HG02973 (cell line): ENCODE measurements at regions not wholly inside any gene's neighbourhood (a gene's known extent, or its start where the extent isn't known, plus 50 kb on each side); places are given as distances from the start of the nearest gene placed in this dataset.

Experiments used
- ATAC-seq: cut with Tn5 transposase; IDR thresholded peaks from one replicate; pipeline ENCODE4 v1.9.1; 2021; ENCODE audit warnings: moderate library complexity; ENCODE audit not compliant: unreplicated experiment

- no peak for ATAC-seq
Observed at GRCh38 chr1:173128742-173129141, 78.0 kb upstream of the TNFSF18 start.

GRCh38 chr1:173127369-173128307 lies 76.9 kb upstream of the TNFSF18 start:
- no peak for ATAC-seq

- ATAC-seq, result no peak
Observed at GRCh38 chr1:173126421-173126820, 75.7 kb upstream of the TNFSF18 start.

- no peak for ATAC-seq
Observed at GRCh38 chr1:173122958-173123852, 72.5 kb upstream of the TNFSF18 start.

- ATAC-seq, result no peak
Observed at GRCh38 chr1:173122344-173122935, 71.7 kb upstream of the TNFSF18 start.

- ATAC-seq, result no peak
Observed at GRCh38 chr1:173118404-173118803, 67.7 kb upstream of the TNFSF18 start.

GRCh38 chr1:173117761-173118160 lies 67.0 kb upstream of the TNFSF18 start:
- ATAC-seq, result no peak

GRCh38 chr1:173117108-173117633 lies 66.4 kb upstream of the TNFSF18 start:
- ATAC-seq, result no peak

GRCh38 chr1:173114346-173114745 lies 63.6 kb upstream of the TNFSF18 start:
- no peak for ATAC-seq

- ATAC-seq, result no peak
Observed at GRCh38 chr1:173113015-173113741, 62.4 kb upstream of the TNFSF18 start.

- peak; percentile 98 for ATAC-seq
Observed at GRCh38 chr1:173112129-173112528, 61.4 kb upstream of the TNFSF18 start.

- no peak for ATAC-seq
Observed at GRCh38 chr1:173107696-173108095, 57.0 kb upstream of the TNFSF18 start.

- ATAC-seq, result no peak
Observed at GRCh38 chr1:173103006-173103405, 52.3 kb upstream of the TNFSF18 start.

- ATAC-seq, result no peak
Observed at GRCh38 chr1:173101589-173101988, 50.8 kb upstream of the TNFSF18 start.

- no peak for ATAC-seq
Observed at GRCh38 chr1:173100476-173101107, 49.9 kb upstream of the TNFSF18 start.
